Fibroblast of mammary gland (primary cell): ENCODE measurements at regions not wholly inside any gene's neighbourhood (a gene's known extent, or its start where the extent isn't known, plus 50 kb on each side); places are given as distances from the start of the nearest gene placed in this dataset.

ENCODE experiments used
- DNase-seq: peaks from one replicate; pipeline ENCODE4 v3.0.0-alpha.2; 2010; ENCODE audit warnings: low read depth
- H3K4me3 ChIP-seq: 2 replicates; pipeline ENCODE4 v1.5.1; 2011; ENCODE audit warnings: low read depth, mild to moderate bottlenecking, low read length, moderate library complexity; ENCODE audit not compliant: control insufficient read depth
- CTCF ChIP-seq: conservative IDR thresholded peaks from 2 replicates; pipeline ENCODE4 v1.5.1; 2011; ENCODE audit warnings: low read depth, low read length, inconsistent platforms; ENCODE audit not compliant: control insufficient read depth, insufficient read depth

DNA sequence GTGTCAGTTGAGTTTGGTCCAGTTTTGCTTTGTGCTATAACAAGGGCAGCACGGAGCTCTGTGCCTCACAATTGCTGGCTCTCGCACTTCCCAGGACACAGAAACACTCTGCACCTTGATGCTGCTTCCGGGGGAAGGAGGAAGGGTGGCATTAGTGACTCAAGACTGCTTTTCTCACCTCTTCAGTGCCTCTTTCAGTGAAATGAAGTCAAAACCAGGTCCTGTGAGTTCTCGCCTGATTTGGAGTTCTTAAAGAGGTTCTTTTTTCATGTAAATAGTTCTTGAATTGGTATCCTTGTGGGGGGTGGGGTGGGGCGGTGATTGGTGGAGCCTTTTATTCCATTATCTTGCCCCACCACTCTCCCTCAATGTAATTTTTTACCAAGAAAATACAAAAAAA is 91.5 kb upstream of the MYT1L start:
- no peak for DNase-seq
- TF ChIP-seq CTCF, result no peak
- H3K4me3 ChIP-seq, result no peak overlapping the region

DNA sequence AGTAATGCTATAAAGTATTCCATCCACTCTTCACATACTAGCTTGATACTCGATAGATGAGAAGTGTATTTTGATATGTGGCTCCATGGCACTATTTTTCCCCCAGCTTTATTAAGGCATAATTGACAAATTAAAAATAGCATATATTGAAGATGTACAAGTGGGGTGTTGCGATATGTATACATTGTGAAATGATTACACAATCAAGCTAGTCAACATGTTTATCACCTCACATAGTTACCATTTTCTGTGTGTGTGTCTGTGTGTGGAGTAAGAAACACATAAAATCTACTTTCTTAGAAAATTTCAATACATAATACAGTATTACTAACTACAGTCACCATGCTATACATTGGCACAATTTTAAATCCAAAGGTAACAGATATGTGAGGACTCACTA is 82.5 kb upstream of the MYT1L start:
- DNase-seq, result no peak
- no peak for TF ChIP-seq CTCF
- no peak overlapping the region for H3K4me3 ChIP-seq

- H3K4me3 ChIP-seq, result no peak overlapping the region
- no peak for DNase-seq
- no peak for TF ChIP-seq CTCF
These were observed 79.9 kb upstream of the MYT1L start for GRCh38 chr2:2410987-2411386.

DNA sequence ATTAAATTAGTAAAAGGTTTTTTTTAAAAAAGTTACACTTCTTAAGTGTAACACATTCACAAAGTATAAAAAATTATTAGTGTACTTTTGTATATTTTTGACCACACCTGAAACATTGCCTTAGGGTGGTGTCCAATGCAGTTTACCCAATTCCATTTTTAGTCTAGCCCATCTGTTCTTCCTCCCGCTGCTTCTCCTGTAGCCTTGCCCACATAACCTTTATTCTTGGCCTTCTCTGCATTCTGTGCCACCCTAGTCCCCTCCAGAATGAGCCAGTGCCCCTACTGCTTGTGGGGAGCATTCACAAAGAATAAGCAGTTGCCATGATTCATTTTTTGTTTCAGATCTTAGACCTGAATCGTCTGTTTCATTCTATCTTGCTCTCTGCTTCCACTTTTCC is 78.4 kb upstream of the MYT1L start:
- TF ChIP-seq CTCF, result no peak
- DNase-seq, result no peak
- H3K4me3 ChIP-seq, result no peak overlapping the region

GRCh38 chr2:2405780-2406179 is 74.7 kb upstream of the MYT1L start:
- no peak overlapping the region for H3K4me3 ChIP-seq
- no peak for DNase-seq
- TF ChIP-seq CTCF, result no peak

DNA sequence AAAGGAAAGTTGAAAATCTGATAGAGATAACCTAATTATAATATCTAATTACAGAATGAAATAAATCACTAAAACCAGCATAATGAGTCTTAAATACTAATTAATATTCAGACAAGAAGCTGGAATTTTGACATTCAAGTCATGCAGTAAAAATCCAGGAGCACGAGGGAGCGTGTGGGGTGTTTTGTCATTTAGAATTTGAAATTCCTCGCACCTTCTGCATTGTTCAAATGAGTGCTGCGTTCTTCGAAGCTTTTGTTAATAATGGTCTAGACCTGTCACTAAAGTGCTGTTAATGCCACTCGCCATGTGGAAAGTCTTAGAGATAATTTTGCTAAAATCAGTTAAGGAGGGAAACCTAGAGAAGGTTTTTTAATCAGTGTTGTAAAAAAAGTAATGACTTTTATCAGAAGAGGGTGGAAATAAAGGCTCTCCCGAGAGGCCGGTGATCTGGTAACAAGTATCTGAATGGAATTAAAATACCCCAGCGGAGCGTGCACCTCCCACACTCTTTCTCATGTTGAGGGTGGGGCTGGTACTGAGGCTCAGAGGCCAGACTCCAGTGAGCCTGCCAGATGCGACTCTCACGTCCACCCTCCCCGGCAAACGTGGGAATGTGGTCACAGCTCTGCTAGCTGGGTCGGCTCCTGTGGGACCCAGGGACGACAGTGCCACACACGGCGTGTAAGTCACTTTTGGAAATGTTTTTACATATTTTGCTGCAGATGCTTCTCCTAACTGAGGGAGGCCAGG is 69.4 kb upstream of the MYT1L start:
- no peak overlapping the region for H3K4me3 ChIP-seq
- TF ChIP-seq CTCF, result no peak
- no peak for DNase-seq

- no peak overlapping the region for H3K4me3 ChIP-seq
- no peak for TF ChIP-seq CTCF
- no peak for DNase-seq
These were observed 68.3 kb upstream of the MYT1L start for GRCh38 chr2:2399396-2399795.
